ENCODE measurements at regions not wholly inside any gene's neighbourhood (a gene's known extent, or its start where the extent isn't known, plus 50 kb on each side); places are given as distances from the start of the nearest gene placed in this dataset.

DNA sequence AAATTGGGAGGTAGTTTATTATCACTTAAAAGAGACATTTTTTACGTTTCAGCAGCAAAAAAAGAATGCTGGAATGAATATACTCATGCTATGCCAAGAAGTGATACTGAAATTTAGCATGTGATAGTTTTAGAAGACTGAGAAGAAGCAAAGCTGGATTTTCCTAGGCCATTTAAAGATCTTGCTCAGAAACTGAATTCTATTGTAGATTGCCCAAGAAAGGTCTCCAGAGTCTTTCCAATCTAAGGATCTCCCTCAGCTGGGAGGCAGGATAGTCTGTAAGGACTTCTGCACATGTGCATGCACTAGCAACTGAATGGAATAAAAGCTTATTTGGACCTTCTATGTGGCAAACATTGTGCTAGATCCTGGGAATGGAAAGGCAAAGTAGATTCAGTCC is 334.5 kb downstream of the DTWD2 start:
- Mint-ChIP-seq H3K27me3 (ENCODE audit: low read depth in 2 of 2) (no peaks in the 10 kb centered on the region), H3K9me3 (peaks cover 10 to 29% of the 10 kb centered on the region in 2 donors), H3K4me3 (no peak overlapping the region), H3K36me3 (peaks cover 13% of the 10 kb centered on the region), H3K27ac (no peak overlapping the region), H3K4me1 (no peaks in the 10 kb centered on the region)
- Histone ChIP-seq H3K9me3 (ENCODE audit: control insufficient read depth, insufficient read depth, low read length) (peaks cover 18% of the 10 kb centered on the region), H3K27ac (ENCODE audit: low read length) (no peak overlapping the region), H3K4me3 (ENCODE audit: low read length) (no peak overlapping the region), H3K4me1 (ENCODE audit: control insufficient read depth, insufficient read depth, low read length) (no peaks in the 10 kb centered on the region), H3K36me3 (ENCODE audit: control insufficient read depth, insufficient read depth, low read length) (no peaks in the 10 kb centered on the region), H3K27me3 (ENCODE audit: control insufficient read depth, insufficient read depth, low read length) (no peaks in the 10 kb centered on the region)
- DNase-seq = no peak
- no peak for ATAC-seq
- intact Hi-C loops (cut with micrococcal nuclease) = no loop called here
- TF ChIP-seq, protein P1, sequence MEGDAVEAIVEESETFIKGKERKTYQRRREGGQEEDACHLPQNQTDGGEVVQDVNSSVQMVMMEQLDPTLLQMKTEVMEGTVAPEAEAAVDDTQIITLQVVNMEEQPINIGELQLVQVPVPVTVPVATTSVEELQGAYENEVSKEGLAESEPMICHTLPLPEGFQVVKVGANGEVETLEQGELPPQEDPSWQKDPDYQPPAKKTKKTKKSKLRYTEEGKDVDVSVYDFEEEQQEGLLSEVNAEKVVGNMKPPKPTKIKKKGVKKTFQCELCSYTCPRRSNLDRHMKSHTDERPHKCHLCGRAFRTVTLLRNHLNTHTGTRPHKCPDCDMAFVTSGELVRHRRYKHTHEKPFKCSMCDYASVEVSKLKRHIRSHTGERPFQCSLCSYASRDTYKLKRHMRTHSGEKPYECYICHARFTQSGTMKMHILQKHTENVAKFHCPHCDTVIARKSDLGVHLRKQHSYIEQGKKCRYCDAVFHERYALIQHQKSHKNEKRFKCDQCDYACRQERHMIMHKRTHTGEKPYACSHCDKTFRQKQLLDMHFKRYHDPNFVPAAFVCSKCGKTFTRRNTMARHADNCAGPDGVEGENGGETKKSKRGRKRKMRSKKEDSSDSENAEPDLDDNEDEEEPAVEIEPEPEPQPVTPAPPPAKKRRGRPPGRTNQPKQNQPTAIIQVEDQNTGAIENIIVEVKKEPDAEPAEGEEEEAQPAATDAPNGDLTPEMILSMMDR (IDR thresholded peaks at IDR 0.05) = no peak
- 60% methylated on average over 1 of the region's 1 CpG for WGBS (ENCODE audit: insufficient coverage)

GRCh38 chr5:118653183-118653582 is 335.2 kb downstream of the DTWD2 start:
- intact Hi-C loops (cut with micrococcal nuclease) = no loop called here
- Mint-ChIP-seq H3K27ac (no peak overlapping the region), H3K4me3 (no peak overlapping the region), H3K4me1 (no peaks in the 10 kb centered on the region), H3K36me3 (peaks cover 10% of the 10 kb centered on the region), H3K27me3 (ENCODE audit: low read depth in 2 of 2) (no peaks in the 10 kb centered on the region), H3K9me3 (peaks cover 9 to 26% of the 10 kb centered on the region in 2 donors)
- DNase-seq (no peak), ATAC-seq (no peak)
- Histone ChIP-seq H3K27ac (ENCODE audit: low read length) (no peak overlapping the region), H3K36me3 (ENCODE audit: control insufficient read depth, insufficient read depth, low read length) (no peaks in the 10 kb centered on the region), H3K27me3 (ENCODE audit: control insufficient read depth, insufficient read depth, low read length) (no peaks in the 10 kb centered on the region), H3K4me1 (ENCODE audit: control insufficient read depth, insufficient read depth, low read length) (no peaks in the 10 kb centered on the region), H3K9me3 (ENCODE audit: control insufficient read depth, insufficient read depth, low read length) (peaks cover 13% of the 10 kb centered on the region), H3K4me3 (ENCODE audit: low read length) (no peak overlapping the region)
- TF ChIP-seq, protein P1 (IDR thresholded peaks at IDR 0.05) = no peak
- WGBS (ENCODE audit: insufficient coverage) = 96% methylated on average over 1 of the region's 1 CpG

DNA sequence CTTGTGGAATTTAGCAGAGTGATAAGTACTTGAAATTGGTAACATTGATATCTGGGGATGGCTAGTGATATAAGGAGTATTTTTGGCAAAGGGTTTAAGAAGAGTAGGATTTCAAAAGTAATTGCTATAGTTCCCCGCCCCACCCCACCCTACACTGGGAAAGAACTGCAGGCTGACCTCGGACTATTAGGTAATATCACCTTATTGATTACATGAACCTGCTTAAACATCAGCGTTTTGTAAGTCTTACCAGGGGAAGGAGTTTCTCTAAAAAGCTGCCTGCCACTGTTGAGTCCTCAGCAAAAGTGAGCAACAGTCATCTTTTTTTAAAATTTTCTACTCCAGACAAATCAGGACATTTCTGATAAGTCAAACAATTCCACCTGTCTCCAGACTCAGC is 337.3 kb downstream of the DTWD2 start:
- no peaks in the 10 kb centered on the region for H3K36me3 ChIP-seq (ENCODE audit: control insufficient read depth, insufficient read depth, low read length)
- peaks cover 6 to 18% of the 10 kb centered on the region in 2 donors for H3K9me3 Mint-ChIP-seq
- DNase-seq = no peak
- H3K4me1 Mint-ChIP-seq = no peaks in the 10 kb centered on the region
- no peak overlapping the region for H3K4me3 ChIP-seq (ENCODE audit: low read length)
- H3K4me3 Mint-ChIP-seq = no peak overlapping the region
- H3K36me3 Mint-ChIP-seq = peaks cover under 1% of the 10 kb centered on the region
- no peaks in the 10 kb centered on the region for H3K4me1 ChIP-seq (ENCODE audit: control insufficient read depth, insufficient read depth, low read length)
- H3K27me3 ChIP-seq (ENCODE audit: control insufficient read depth, insufficient read depth, low read length) = no peaks in the 10 kb centered on the region
- no peaks in the 10 kb centered on the region for H3K27me3 Mint-ChIP-seq (ENCODE audit: low read depth in 2 of 2)
- no peaks in the 10 kb centered on the region for H3K9me3 ChIP-seq (ENCODE audit: control insufficient read depth, insufficient read depth, low read length)
- no peak overlapping the region for H3K27ac ChIP-seq (ENCODE audit: low read length)
- ATAC-seq = no peak
- 77% methylated on average over 3 of the region's 3 CpGs for WGBS (ENCODE audit: insufficient coverage)
- intact Hi-C loops (cut with micrococcal nuclease) = no loop called here
- TF ChIP-seq, protein P1 (IDR thresholded peaks at IDR 0.05) = no peak
- no peak overlapping the region for H3K27ac Mint-ChIP-seq

GRCh38 chr5:118647587-118647986 is 340.8 kb downstream of the DTWD2 start:
- Mint-ChIP-seq H3K36me3 (no peaks in the 10 kb centered on the region), H3K4me3 (no peak overlapping the region), H3K27ac (no peak overlapping the region), H3K4me1 (no peaks in the 10 kb centered on the region), H3K9me3 (peaks cover 8 to 12% of the 10 kb centered on the region in 2 donors), H3K27me3 (ENCODE audit: low read depth in 2 of 2) (no peaks in the 10 kb centered on the region)
- H3K36me3 ChIP-seq (ENCODE audit: control insufficient read depth, insufficient read depth, low read length) = no peaks in the 10 kb centered on the region
- WGBS (ENCODE audit: insufficient coverage) = 51% methylated on average over 7 of the region's 7 CpGs
- H3K9me3 ChIP-seq (ENCODE audit: control insufficient read depth, insufficient read depth, low read length) = no peaks in the 10 kb centered on the region
- no peaks in the 10 kb centered on the region for H3K4me1 ChIP-seq (ENCODE audit: control insufficient read depth, insufficient read depth, low read length)
- intact Hi-C loops (cut with micrococcal nuclease) = no loop called here
- ATAC-seq = no peak
- no peak overlapping the region for H3K4me3 ChIP-seq (ENCODE audit: low read length)
- TF ChIP-seq, protein P1 (IDR thresholded peaks at IDR 0.05) = no peak
- no peaks in the 10 kb centered on the region for H3K27me3 ChIP-seq (ENCODE audit: control insufficient read depth, insufficient read depth, low read length)
- no peak overlapping the region for H3K27ac ChIP-seq (ENCODE audit: low read length)
- no peak for DNase-seq
